Activated T-cell treated with anti-CD3 and anti-CD28 coated beads, Interleukin-2, amount 50 U/mL, for 72 hours (primary cell): ENCODE measurements at regions not wholly inside any gene's neighbourhood (a gene's known extent, or its start where the extent isn't known, plus 50 kb on each side); places are given as distances from the start of the nearest gene placed in this dataset.

Source experiments
- ATAC-seq, 2 donors: fragments of 150-1000 bp; cut with Tn5 transposase; replicated peaks in 1 of 2; 2 replicates each; pipeline ENCODE4 v1.10.0; 2021; ENCODE audit warnings: moderate library complexity in 2 of 2, mild to moderate bottlenecking in 1 of 2
- DNase-seq, 2 donors: peaks; one replicate each; pipeline ENCODE4 v3.0.0; 2021 to 2022; ENCODE audit warnings: mixed read lengths in 1 of 2
- H3K27ac Mint-ChIP-seq: one replicate; pipeline ENCODE4 v1.8.0; 2022; ENCODE audit warnings: mild to moderate bottlenecking, moderate library complexity, mixed read lengths
- H3K27me3 Mint-ChIP-seq: one replicate; pipeline ENCODE4 v1.8.0; 2022; ENCODE audit warnings: low read depth, mixed read lengths
- H3K36me3 Mint-ChIP-seq, 2 donors: one replicate each; pipeline ENCODE4 v1.8.0; 2022; ENCODE audit warnings: mixed read lengths in 2 of 2, mild to moderate bottlenecking in 1 of 2; ENCODE audit not compliant: insufficient read depth in 2 of 2
- H3K4me1 Mint-ChIP-seq: one replicate; pipeline ENCODE4 v1.8.0; 2022; ENCODE audit warnings: low read depth, mixed read lengths
- H3K4me3 Mint-ChIP-seq, 2 donors: one replicate each; pipeline ENCODE4 v1.8.0; 2022; ENCODE audit warnings: mild to moderate bottlenecking in 2 of 2, mixed read lengths in 2 of 2, moderate library complexity in 2 of 2
- H3K9me3 Mint-ChIP-seq, 2 donors: one replicate each; pipeline ENCODE4 v1.8.0; 2022; ENCODE audit warnings: mixed read lengths in 2 of 2

DNA sequence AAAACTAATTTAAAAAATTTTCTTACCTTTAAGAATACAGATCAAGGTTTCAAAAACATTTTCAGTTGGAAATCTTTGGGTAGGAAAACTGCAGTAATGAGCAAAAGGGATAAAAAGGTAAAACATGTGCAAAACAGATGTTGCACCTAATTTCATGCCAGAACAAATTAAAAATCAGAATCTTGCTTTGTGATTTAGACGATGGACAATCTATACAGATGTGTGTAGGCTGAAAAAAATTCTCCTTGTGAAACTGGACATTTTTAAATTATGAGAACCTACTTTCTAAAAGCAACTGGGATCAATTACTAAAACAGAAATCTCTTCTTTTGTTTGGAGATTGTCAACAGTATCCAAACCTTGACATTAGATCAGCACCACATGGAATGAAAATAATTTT, 183.2 kb upstream of the ITGA4 start:
- DNase-seq (no peak), ATAC-seq (no peak)
- Mint-ChIP-seq H3K4me3 (no peak overlapping the region), H3K4me1 (peaks cover 32% of the 10 kb centered on the region), H3K27ac (peak overlapping the region; percentile 72), H3K9me3 (peaks cover 0 to 1% of the 10 kb centered on the region in 2 donors), H3K36me3 (peaks cover 0 to 3% of the 10 kb centered on the region in 2 donors), H3K27me3 (no peaks in the 10 kb centered on the region)

DNA sequence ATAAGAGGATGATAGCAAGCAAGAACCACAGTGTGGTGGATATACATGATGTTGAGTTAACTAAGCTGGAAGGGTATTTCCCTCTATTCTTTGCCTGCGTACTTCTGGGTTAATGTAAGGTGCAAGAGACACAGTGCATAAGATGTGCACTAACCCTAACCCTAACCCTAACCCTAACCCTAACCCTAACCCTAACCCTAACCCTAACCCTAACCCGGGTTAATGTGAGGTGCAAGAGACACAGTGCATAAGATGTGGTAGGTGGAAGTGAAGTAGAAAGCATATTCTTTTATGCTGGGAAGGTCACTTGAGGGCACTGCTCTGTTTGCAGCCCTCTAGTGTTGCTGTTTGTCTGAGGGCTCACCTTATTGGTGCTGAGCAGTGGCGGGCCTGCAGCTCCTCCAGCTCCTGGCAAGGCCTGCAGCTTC, 181.5 kb upstream of the ITGA4 start:
- no peaks in the 10 kb centered on the region for H3K27me3 Mint-ChIP-seq
- H3K27ac Mint-ChIP-seq = peak overlapping the region; percentile 28
- H3K9me3 Mint-ChIP-seq = peaks cover 0 to 1% of the 10 kb centered on the region in 2 donors
- peaks cover 40% of the 10 kb centered on the region for H3K4me1 Mint-ChIP-seq
- DNase-seq (peak; percentile 6 to 27), ATAC-seq (peak; percentile 98 to 99)
- peaks cover 0 to 3% of the 10 kb centered on the region in 2 donors for H3K36me3 Mint-ChIP-seq
- H3K4me3 Mint-ChIP-seq = peak overlapping the region in 1 of 2 donors; percentile 22

DNA sequence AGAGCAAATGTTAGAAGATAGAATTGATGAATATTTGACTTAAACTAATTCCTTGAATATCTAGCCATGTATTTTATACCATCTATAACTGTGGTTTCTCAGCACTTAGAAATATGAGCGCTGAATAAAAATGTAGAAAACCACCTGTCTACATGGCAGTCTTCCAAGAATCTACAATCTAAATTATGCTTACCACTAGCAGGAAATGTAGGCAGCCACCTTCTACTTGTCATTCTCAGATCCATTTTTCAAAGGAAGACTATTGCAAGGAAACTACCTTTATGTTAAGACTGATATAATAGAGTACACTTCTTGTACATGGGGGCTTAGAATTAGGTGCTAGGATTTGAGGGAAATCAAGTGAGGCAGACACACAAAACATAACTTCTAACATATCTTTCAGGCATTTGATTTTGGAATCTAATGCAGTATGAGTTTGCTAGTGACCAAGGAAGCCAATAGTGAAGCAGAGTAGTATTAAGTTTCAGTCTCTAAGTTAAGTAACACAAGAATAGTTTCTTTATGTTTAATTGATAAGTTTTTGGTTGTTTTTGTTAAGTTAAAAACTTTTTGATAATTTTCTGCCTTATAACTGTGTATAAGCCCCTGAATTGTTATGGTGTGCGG, 175.9 kb upstream of the ITGA4 start:
- H3K9me3 Mint-ChIP-seq = no peaks in the 10 kb centered on the region
- peak overlapping the region in 1 of 2 donors; percentile 41 for H3K4me3 Mint-ChIP-seq
- H3K36me3 Mint-ChIP-seq = peaks cover 0 to 3% of the 10 kb centered on the region in 2 donors
- no peak for DNase-seq
- H3K4me1 Mint-ChIP-seq = peaks cover 35% of the 10 kb centered on the region
- no peaks in the 10 kb centered on the region for H3K27me3 Mint-ChIP-seq
- H3K27ac Mint-ChIP-seq = peak overlapping the region; percentile 22
- ATAC-seq = no peak

GRCh38 chr2:181285116-181285515, 172.1 kb upstream of the ITGA4 start:
- Mint-ChIP-seq H3K9me3 (peaks cover 0 to 2% of the 10 kb centered on the region in 2 donors), H3K36me3 (no peaks in the 10 kb centered on the region), H3K4me3 (no peak overlapping the region), H3K27me3 (no peaks in the 10 kb centered on the region), H3K4me1 (peaks cover 29% of the 10 kb centered on the region), H3K27ac (no peak overlapping the region)
- no peak for ATAC-seq
- DNase-seq = no peak

DNA sequence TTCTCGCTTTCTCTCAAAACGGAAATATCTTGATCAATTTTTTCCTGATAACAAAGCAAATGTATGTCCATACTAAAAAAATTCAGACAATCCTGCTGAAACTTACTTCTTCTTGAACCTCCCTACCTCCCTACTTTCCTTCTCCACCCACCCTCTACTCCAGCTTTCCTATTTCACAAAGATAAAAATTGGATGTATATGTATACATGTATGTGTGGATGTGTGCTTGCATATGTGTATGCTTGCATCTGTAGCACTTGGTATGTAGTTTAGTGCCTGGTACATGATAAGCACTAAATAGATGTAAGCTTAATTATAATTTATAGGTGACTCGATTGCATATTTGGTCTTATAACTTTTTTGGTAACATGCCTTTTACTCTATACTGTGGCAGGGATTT, 167.5 kb upstream of the ITGA4 start:
- Mint-ChIP-seq H3K4me3 (no peak overlapping the region), H3K36me3 (peaks cover 2 to 5% of the 10 kb centered on the region in 2 donors), H3K27ac (no peak overlapping the region), H3K27me3 (no peaks in the 10 kb centered on the region), H3K9me3 (peaks cover 0 to 2% of the 10 kb centered on the region in 2 donors), H3K4me1 (peaks cover 15% of the 10 kb centered on the region)
- ATAC-seq = peak; percentile 25 to 55
- no peak for DNase-seq

DNA sequence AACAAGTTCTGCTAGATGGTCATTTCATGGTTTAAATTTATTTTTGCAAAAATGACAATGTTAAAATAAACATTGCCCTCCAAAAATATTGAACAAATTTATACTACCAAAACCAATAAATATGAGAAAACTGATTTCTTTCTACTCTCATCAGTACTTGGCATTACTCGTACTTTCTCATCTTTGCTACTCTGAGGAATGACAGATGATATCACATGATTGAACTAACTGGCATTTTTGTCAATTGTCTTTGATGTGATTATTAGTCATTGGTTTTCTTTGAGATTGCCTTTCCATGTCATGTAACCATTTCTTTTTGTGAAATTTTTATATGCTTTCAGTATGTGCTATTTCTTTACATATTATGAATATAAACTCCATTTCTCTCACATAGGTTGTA, 167.0 kb upstream of the ITGA4 start:
- no peak for ATAC-seq

GRCh38 chr2:181294979-181295378, 162.2 kb upstream of the ITGA4 start:
- Mint-ChIP-seq H3K9me3 (peaks cover 10 to 12% of the 10 kb centered on the region in 2 donors), H3K27me3 (no peaks in the 10 kb centered on the region), H3K36me3 (peaks cover 13 to 38% of the 10 kb centered on the region in 2 donors), H3K4me1 (peaks cover 5% of the 10 kb centered on the region), H3K27ac (no peak overlapping the region), H3K4me3 (no peak overlapping the region)
- no peak for DNase-seq
- ATAC-seq = peak in 1 of 2 donors; percentile 13

More for the DNA sequence above, 167.0 kb upstream of the ITGA4 start:
- no peak overlapping the region for H3K27ac Mint-ChIP-seq
- H3K4me1 Mint-ChIP-seq = peaks cover 14% of the 10 kb centered on the region
- H3K4me3 Mint-ChIP-seq = no peak overlapping the region
- no peaks in the 10 kb centered on the region for H3K27me3 Mint-ChIP-seq
- no peak for DNase-seq
- peaks cover 0 to 2% of the 10 kb centered on the region in 2 donors for H3K9me3 Mint-ChIP-seq
- H3K36me3 Mint-ChIP-seq = peaks cover 2 to 6% of the 10 kb centered on the region in 2 donors

DNA sequence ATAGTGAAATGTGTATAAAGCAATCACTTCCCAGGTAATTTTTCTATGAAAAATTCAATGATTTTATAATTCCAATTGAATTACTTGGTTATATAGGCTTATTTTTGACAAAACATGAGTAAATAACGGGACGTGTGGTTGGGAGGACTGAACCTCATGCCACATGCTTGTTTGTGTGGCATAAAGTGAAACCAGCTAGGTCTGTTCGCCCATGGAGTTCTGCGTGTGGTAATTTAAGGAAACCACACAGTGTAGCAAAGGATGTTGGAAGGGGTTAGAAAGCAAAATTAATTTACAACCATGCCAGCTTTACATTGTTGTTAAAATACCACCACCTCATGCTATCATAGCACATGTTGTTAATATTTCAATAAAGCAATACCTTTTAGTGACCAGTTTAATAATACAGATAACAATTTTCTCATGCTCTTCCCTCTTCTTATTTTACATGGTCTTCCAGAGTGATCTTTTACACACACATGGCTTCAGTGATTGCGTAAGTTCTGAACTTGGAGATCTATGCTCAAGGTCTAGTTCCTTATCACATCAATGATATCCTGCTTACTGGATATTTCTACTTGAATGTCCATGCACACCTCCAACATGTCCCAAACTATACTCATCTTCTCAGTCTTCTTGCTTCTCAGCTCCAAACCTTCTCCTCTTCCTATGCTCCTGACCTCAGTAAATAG, 156.4 kb upstream of the ITGA4 start:
- peaks cover 13 to 29% of the 10 kb centered on the region in 2 donors for H3K36me3 Mint-ChIP-seq
- H3K9me3 Mint-ChIP-seq = peaks cover 9 to 11% of the 10 kb centered on the region in 2 donors
- H3K4me1 Mint-ChIP-seq = peaks cover 35% of the 10 kb centered on the region
- peak in 1 of 2 donors; percentile 59 for ATAC-seq
- peak in 1 of 2 donors; percentile 25 for DNase-seq
- peak overlapping the region; percentile 61 to 69 for H3K4me3 Mint-ChIP-seq
- H3K27me3 Mint-ChIP-seq = no peaks in the 10 kb centered on the region
- no peak overlapping the region for H3K27ac Mint-ChIP-seq

DNA sequence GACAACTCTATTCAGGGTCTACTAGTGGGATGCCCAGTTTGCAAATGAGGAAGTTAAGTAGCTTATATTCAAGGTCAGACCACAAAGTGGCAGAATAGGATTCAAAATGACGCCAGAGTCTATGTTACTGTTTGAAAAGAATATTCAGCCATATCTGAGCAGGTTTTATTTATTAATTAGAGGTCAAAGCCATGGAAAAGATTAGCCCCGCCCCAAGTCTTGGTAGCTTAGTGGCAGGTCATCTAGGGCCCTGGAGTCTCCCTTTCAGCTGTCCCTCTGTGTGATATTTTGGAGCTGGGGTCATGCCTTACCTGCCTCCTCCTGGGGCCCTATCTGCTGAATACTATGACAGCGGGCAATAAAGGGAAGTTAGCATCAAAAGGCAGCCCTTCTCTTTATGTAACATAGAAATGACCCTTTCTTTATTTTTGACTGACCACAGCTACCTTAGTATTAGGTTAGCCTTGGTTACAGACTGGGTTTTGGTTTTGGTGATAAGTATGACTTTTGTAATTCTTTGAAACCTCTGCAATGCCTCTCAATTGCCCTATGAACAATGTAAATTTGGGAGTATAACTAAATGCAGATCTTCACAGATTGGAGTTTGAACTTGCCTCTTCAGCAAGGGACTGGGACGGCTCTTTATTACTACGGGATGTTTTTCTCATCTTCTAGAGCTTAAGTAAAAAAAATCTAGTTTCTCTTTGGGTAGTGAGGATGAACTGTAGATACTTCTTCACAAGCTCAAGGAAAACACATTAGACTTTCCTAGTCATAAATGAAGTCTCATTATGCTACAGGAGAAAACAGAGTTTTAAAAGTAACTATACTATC, 153.0 kb upstream of the ITGA4 start:
- Mint-ChIP-seq H3K27ac (peak overlapping the region; percentile 98), H3K4me1 (peaks cover 70% of the 10 kb centered on the region), H3K36me3 (peaks cover 7% of the 10 kb centered on the region in 2 donors), H3K27me3 (no peaks in the 10 kb centered on the region), H3K4me3 (peak overlapping the region; percentile 78 to 84), H3K9me3 (peaks cover 0 to 3% of the 10 kb centered on the region in 2 donors)
- DNase-seq = no peak
- ATAC-seq = peak in 1 of 2 donors; percentile 21

GRCh38 chr2:181305301-181306123, 151.7 kb upstream of the ITGA4 start:
- peaks cover 76% of the 10 kb centered on the region for H3K4me1 Mint-ChIP-seq
- H3K4me3 Mint-ChIP-seq = peak overlapping the region; percentile 78 to 84
- no peaks in the 10 kb centered on the region for H3K36me3 Mint-ChIP-seq
- H3K9me3 Mint-ChIP-seq = no peaks in the 10 kb centered on the region
- peak; percentile 75 to 81 for ATAC-seq
- DNase-seq = peak; percentile 36
- no peaks in the 10 kb centered on the region for H3K27me3 Mint-ChIP-seq
- peak overlapping the region; percentile 98 for H3K27ac Mint-ChIP-seq

DNA sequence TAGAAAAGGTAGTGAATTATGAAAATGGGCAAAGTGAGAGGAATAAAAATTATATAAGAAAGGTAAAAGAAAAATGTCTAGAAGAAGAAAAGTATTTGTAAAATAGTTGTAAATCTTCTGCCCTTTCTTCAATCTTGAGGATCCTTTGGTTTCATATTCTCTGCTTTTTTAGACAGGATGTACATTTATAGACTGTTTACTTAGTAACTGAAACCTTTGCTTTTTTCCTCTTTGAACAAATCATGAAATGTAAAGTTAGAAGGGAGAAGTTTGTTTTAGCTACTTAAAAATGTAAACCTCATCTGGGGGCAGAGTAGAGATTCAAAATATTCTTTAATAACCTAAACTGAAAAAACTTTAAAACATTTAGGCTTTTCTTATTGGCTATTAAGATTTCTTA, 150.4 kb upstream of the ITGA4 start:
- Mint-ChIP-seq H3K27ac (peak overlapping the region; percentile 98), H3K4me3 (peak overlapping the region; percentile 78 to 84), H3K27me3 (no peaks in the 10 kb centered on the region), H3K9me3 (no peaks in the 10 kb centered on the region), H3K36me3 (no peaks in the 10 kb centered on the region), H3K4me1 (peaks cover 67% of the 10 kb centered on the region)
- ATAC-seq (no peak), DNase-seq (no peak)

GRCh38 chr2:181307203-181307991, 149.8 kb upstream of the ITGA4 start:
- peak overlapping the region; percentile 80 to 84 for H3K4me3 Mint-ChIP-seq
- ATAC-seq (no peak), DNase-seq (no peak)
- H3K27ac Mint-ChIP-seq = peak overlapping the region; percentile 98
- no peaks in the 10 kb centered on the region for H3K27me3 Mint-ChIP-seq
- no peaks in the 10 kb centered on the region for H3K36me3 Mint-ChIP-seq
- H3K4me1 Mint-ChIP-seq = peaks cover 71% of the 10 kb centered on the region
- no peaks in the 10 kb centered on the region for H3K9me3 Mint-ChIP-seq
